C4-2B (cell line): ENCODE measurements at regions not wholly inside any gene's neighbourhood (a gene's known extent, or its start where the extent isn't known, plus 50 kb on each side); places are given as distances from the start of the nearest gene placed in this dataset.
"Not testable (repeated sequence)": the region's sequence is repeated elsewhere in the genome, so short reads cannot be mapped to it uniquely, and the experiment has no call there.

ENCODE experiments used
- H3K27ac ChIP-seq: fragments of 450-650 bp; 2 replicates; pipeline ENCODE4 v1.5.1; 2017
- ZFX ChIP-seq: fragments of 450-650 bp; IDR thresholded peaks from 2 replicates; pipeline ENCODE4 v1.6.1; 2017
- TF ChIP-seq, protein P1 (sequence below): fragments of 450-650 bp; conservative IDR thresholded peaks from 2 replicates; pipeline ENCODE4 v1.5.1; 2017; ENCODE audit warnings: mild to moderate bottlenecking

DNA sequence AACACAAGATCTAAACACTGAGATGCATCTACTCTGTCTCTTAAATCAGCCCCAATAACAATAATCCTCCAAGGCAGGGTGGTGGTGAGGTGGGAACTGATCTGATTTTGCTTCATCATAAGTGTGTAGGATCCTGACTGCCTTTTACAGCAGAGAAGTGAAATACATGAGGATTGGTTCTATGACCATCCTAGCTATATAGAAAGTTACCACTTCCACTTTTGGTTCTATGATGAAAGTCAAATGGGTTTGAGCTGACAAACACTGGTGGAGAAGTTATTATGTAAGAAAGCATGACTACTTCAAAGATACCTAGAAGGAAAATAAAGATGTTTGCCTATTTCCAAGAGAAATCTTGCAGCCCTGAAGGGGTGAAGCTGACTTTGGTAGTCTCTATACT, 181.6 kb downstream of the NKX6-1 start:
- no peak overlapping the region for H3K27ac ChIP-seq
- no peak for TF ChIP-seq ZFX
- TF ChIP-seq, protein P1, sequence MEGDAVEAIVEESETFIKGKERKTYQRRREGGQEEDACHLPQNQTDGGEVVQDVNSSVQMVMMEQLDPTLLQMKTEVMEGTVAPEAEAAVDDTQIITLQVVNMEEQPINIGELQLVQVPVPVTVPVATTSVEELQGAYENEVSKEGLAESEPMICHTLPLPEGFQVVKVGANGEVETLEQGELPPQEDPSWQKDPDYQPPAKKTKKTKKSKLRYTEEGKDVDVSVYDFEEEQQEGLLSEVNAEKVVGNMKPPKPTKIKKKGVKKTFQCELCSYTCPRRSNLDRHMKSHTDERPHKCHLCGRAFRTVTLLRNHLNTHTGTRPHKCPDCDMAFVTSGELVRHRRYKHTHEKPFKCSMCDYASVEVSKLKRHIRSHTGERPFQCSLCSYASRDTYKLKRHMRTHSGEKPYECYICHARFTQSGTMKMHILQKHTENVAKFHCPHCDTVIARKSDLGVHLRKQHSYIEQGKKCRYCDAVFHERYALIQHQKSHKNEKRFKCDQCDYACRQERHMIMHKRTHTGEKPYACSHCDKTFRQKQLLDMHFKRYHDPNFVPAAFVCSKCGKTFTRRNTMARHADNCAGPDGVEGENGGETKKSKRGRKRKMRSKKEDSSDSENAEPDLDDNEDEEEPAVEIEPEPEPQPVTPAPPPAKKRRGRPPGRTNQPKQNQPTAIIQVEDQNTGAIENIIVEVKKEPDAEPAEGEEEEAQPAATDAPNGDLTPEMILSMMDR = no peak

DNA sequence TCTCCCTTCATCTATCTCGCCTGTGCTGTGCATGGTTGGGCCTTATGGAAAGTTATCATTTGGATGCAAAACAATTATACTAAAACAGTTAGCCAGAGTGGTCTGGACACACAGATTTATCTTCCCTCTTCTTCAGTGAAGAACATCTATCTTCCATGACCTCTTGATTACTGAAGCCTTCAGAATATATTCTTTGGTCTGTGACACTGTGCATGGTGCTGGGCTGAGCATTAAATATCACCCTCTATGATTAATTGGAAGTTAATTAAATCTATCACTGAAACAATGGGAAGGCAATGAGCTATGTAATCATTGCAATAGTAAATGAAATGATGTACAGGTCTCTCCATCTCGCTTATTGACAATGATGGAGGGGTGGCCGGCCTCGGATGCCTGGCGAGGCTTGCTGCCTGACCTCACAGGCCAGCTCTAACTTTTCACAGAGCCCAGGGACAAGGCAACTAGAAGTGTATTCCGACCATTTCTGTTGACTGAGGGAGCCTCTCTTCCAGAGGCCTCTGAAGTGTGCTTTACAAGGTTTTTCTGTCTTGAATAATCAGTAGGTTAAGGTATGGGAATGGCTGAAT, 186.6 kb downstream of the NKX6-1 start:
- TF ChIP-seq ZFX = no peak
- TF ChIP-seq, protein P1 = no peak
- no peak overlapping the region for H3K27ac ChIP-seq

DNA sequence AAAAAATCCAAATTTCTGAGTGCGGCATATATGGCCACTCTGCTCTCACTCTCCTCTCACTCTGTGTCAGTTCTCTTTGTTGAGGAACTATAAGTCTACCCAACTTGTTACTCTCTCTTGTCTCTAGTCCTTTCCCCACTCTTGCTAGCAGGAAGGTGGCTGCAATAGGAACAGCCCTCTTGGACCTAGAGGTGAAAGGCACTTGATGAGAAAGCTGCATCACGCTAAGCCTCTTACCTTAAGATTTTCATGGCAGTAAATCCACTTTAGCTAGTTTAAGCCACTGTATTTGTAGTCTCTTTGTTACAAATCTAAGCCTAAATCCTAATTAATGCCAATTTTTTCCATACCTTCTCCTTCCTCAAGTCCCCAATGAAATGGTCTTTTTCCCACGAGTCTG, 189.9 kb downstream of the NKX6-1 start:
- TF ChIP-seq, protein P1 = no peak
- TF ChIP-seq ZFX = no peak
- H3K27ac ChIP-seq = no peak overlapping the region

DNA sequence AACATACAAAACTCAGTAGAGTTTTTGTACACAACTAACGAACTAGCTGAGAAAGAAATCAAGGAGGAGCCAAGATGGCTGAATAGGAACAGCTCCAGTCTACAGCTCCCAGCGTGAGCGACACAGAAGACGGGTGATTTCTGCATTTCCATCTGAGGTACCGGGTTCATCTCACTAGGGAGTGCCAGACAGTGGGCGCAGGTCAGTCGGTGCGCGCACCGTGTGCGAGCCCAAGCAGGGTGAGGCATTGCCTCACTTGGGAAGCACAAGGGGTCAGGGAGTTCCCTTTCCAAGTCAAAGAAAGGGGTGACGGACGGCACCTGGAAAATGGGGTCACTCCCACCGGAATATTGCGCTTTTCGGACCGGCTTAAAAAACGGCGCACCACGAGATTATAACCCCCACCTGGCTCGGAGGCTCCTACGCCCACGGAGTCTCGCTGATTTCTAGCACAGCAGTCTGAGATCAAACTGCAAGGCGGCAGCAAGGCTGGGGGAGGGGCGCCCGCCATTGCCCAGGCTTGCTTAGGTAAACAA, 200.3 kb downstream of the NKX6-1 start:
- not testable (repeated sequence) for H3K27ac ChIP-seq

DNA sequence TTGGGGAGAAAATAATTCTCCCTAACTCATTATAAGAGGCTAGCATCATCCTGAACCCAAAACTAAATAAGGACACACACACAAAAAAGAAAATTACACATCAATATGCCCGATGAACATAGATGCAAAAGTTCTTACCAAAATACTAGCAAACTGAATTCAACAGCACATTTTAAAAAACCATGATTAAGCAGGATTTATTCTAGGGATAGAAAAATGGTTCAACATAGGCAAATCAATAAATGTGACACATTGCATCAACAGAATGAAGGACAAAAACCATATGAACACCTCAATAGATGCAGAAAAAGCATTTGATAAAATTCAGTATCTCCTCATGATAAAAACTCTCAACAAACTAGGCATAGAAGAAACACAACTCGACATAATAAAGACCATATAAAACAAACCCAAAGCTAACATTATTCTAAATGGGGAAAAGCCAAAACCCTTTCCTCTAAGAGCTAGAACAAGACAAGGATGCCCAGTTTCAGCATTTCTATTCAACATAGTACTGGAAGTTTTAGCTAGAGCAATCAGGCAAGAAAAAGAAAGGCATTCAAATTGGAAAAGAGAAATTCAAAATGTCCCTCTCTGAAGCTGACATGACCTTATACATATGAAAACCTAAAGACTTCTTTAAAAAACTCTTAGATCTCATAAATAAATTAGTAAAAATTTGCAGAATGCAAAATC, 200.9 kb downstream of the NKX6-1 start:
- TF ChIP-seq, protein P1 = no peak
- TF ChIP-seq ZFX = no peak
- H3K27ac ChIP-seq = no peak overlapping the region

DNA sequence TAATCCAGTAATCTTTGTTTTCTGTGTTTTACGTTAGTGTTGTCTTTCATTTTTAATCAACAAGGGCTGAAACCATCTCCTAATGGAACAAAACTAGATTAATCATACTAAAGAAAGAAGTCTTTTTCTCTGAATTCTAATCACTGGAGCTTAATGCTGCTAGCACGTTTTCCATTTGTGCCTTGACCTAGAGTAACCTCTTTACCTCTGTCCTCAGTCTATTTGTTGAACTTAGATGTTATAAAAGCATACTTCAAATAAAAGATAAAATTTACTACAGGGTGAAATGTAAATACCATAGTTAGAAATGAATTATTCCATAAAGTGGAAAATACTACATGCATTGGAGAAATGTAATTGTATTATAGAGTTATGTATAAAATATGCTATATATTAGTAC, 207.1 kb downstream of the NKX6-1 start:
- TF ChIP-seq, protein P1 = no peak
- no peak for TF ChIP-seq ZFX
- H3K27ac ChIP-seq = no peak overlapping the region; the same call in 1 of the 2 replicates

DNA sequence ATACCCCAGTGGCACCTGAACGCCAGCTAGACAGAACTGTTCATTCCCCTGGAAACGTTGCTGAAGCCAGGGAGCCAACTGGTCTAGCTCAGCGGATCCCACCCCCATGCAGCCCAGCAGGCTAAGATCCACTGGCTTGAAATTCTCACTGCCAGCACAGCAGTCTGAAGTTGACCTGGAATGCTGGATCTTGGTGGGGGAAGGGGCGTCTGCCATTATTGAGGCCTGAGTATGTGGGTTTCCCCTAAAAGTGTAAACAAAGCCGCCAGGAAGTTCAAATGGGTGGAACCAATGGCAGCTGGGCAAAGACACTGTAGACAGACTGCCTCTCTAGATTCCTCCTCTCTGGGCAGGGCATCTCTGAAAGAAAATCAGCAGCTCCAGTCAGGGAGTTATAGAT, 213.0 kb downstream of the NKX6-1 start:
- no peak for TF ChIP-seq ZFX
- TF ChIP-seq, protein P1 = no peak
- no peak overlapping the region for H3K27ac ChIP-seq

DNA sequence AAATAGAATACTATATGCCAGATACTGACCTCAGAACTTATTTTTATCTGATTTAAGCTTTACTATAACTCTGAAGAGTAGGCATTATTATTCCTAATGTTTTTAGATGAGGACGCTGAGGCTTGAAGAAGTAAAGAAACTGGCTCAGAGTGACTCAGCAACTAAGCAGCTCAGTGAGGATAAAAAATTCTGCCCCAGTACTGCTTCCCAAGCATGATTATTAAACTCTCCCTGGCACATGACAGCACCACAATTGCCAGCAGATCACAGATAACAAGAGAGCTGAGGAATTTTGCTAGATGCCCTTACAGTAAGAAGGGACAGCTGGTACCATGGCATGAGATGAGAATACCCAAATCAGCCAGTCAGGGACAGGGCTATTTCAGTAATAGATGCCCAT, 219.4 kb downstream of the NKX6-1 start:
- TF ChIP-seq, protein P1 = no peak
- TF ChIP-seq ZFX = no peak
- no peak overlapping the region for H3K27ac ChIP-seq
